Neural cell (in vitro differentiated cells): ENCODE measurements at regions not wholly inside any gene's neighbourhood (a gene's known extent, or its start where the extent isn't known, plus 50 kb on each side); places are given as distances from the start of the nearest gene placed in this dataset.

ENCODE experiments used
- CTCF ChIP-seq: fragments of 450-650 bp; IDR thresholded peaks from 2 replicates; pipeline ENCODE4 v1.5.1; 2014; ENCODE audit warnings: antibody characterized with exemption, mild to moderate bottlenecking, moderate library complexity; ENCODE audit not compliant: poor library complexity, severe bottlenecking
- EZH2 ChIP-seq: fragments of 200-600, 300-800 bp; shearing (Covaris generic), sonication (generic); IDR thresholded peaks from 2 replicates; pipeline ENCODE4 v1.6.1; 2014; ENCODE audit warnings: antibody characterized with exemption, low read length, borderline replicate concordance, mild to moderate bottlenecking; ENCODE audit not compliant: insufficient read depth, poor library complexity, severe bottlenecking
- POLR2AphosphoS5 ChIP-seq: IDR thresholded peaks from 2 replicates; pipeline ENCODE4 v1.6.1; 2012
- REST ChIP-seq: IDR thresholded peaks from 2 replicates; pipeline ENCODE4 v1.6.1; 2012; ENCODE audit warnings: borderline replicate concordance
- TAF1 ChIP-seq: IDR thresholded peaks from 2 replicates; pipeline ENCODE4 v1.6.1; 2012; ENCODE audit warnings: low read depth

GRCh38 chr14:28831126-28831525 lies 64.5 kb downstream of the FOXG1 start:
- TF ChIP-seq POLR2AphosphoS5 = no peak
- no peak for TF ChIP-seq CTCF
- no peak for TF ChIP-seq REST
- no peak for TF ChIP-seq EZH2
- no peak for TF ChIP-seq TAF1
